Breast epithelium (tissue), 3 donors: ENCODE measurements at regions not wholly inside any gene's neighbourhood (a gene's known extent, or its start where the extent isn't known, plus 50 kb on each side); places are given as distances from the start of the nearest gene placed in this dataset.

Experiments
- POLR2A ChIP-seq: fragments of 450-650 bp; IDR thresholded peaks from one replicate; pipeline ENCODE4 v1.6.1; 2016; ENCODE audit warnings: antibody characterized with exemption, mild to moderate bottlenecking, moderate library complexity
- TF ChIP-seq, protein P1 (sequence below), 3 donors: fragments of 450-650 bp; IDR thresholded peaks; one replicate each; pipeline ENCODE4 v1.5.1; 2016 to 2017; ENCODE audit warnings: antibody characterized with exemption in 3 of 3, mild to moderate bottlenecking in 3 of 3, moderate library complexity in 3 of 3

- TF ChIP-seq, protein P1, sequence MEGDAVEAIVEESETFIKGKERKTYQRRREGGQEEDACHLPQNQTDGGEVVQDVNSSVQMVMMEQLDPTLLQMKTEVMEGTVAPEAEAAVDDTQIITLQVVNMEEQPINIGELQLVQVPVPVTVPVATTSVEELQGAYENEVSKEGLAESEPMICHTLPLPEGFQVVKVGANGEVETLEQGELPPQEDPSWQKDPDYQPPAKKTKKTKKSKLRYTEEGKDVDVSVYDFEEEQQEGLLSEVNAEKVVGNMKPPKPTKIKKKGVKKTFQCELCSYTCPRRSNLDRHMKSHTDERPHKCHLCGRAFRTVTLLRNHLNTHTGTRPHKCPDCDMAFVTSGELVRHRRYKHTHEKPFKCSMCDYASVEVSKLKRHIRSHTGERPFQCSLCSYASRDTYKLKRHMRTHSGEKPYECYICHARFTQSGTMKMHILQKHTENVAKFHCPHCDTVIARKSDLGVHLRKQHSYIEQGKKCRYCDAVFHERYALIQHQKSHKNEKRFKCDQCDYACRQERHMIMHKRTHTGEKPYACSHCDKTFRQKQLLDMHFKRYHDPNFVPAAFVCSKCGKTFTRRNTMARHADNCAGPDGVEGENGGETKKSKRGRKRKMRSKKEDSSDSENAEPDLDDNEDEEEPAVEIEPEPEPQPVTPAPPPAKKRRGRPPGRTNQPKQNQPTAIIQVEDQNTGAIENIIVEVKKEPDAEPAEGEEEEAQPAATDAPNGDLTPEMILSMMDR (IDR thresholded peaks at IDR 0.05) = peak in 1 of 3 donors; percentile 49
- no peak for TF ChIP-seq POLR2A
Observed at GRCh38 chr5:4941957-4942830, 197.9 kb upstream of the ADAMTS16 start.
